ENCODE measurements at regions not wholly inside any gene's neighbourhood (a gene's known extent, or its start where the extent isn't known, plus 50 kb on each side); places are given as distances from the start of the nearest gene placed in this dataset.

DNA sequence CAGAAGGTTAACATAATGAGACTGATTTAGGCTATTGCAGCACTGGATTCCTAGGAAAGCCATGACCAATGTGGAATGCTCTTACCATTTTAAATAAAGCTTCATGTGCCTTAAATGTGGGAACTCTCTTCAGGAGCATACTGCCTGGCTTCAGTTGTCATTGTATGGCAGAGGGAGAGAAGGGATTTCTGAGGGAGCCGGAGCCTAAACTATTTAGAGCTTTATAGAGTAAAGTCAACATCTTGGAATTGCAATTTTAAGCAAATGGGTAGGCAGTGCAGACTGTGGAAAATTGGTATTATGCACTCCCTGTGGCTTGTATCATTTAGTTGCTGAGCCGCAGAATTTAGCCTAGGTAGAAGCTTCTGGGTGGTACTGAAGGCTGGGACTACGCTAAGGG is 2041.4 kb downstream of the PCDH9 start:
- TF ChIP-seq, protein P1, sequence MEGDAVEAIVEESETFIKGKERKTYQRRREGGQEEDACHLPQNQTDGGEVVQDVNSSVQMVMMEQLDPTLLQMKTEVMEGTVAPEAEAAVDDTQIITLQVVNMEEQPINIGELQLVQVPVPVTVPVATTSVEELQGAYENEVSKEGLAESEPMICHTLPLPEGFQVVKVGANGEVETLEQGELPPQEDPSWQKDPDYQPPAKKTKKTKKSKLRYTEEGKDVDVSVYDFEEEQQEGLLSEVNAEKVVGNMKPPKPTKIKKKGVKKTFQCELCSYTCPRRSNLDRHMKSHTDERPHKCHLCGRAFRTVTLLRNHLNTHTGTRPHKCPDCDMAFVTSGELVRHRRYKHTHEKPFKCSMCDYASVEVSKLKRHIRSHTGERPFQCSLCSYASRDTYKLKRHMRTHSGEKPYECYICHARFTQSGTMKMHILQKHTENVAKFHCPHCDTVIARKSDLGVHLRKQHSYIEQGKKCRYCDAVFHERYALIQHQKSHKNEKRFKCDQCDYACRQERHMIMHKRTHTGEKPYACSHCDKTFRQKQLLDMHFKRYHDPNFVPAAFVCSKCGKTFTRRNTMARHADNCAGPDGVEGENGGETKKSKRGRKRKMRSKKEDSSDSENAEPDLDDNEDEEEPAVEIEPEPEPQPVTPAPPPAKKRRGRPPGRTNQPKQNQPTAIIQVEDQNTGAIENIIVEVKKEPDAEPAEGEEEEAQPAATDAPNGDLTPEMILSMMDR (IDR thresholded peaks at IDR 0.05; ENCODE audit: insufficient read depth, low read depth, low read length): no peak
- TF ChIP-seq EZH2 (IDR thresholded peaks at IDR 0.05; ENCODE audit: insufficient read depth, low read length): no peak

All from astrocyte (in vitro differentiated cells and primary cell).